NCI-H1417 (cell line): ENCODE measurements at regions not wholly inside any gene's neighbourhood (a gene's known extent, or its start where the extent isn't known, plus 50 kb on each side); places are given as distances from the start of the nearest gene placed in this dataset.
A peak's percentile ranks its signal among the peaks of the same experiment; 100 is the strongest.
"Not testable (repeated sequence)": the region's sequence is repeated elsewhere in the genome, so short reads cannot be mapped to it uniquely, and the experiment has no call there.

ENCODE experiments used
- DNase-seq, 3 experiments: peaks; one replicate each; lab custom pipeline; 2025; lab: John Stamatoyannopoulos, UW

- DNase-seq: no peak
These were observed 54.9 kb upstream of the ZNF678 start for GRCh38 chr1:227508431-227508830.

DNA sequence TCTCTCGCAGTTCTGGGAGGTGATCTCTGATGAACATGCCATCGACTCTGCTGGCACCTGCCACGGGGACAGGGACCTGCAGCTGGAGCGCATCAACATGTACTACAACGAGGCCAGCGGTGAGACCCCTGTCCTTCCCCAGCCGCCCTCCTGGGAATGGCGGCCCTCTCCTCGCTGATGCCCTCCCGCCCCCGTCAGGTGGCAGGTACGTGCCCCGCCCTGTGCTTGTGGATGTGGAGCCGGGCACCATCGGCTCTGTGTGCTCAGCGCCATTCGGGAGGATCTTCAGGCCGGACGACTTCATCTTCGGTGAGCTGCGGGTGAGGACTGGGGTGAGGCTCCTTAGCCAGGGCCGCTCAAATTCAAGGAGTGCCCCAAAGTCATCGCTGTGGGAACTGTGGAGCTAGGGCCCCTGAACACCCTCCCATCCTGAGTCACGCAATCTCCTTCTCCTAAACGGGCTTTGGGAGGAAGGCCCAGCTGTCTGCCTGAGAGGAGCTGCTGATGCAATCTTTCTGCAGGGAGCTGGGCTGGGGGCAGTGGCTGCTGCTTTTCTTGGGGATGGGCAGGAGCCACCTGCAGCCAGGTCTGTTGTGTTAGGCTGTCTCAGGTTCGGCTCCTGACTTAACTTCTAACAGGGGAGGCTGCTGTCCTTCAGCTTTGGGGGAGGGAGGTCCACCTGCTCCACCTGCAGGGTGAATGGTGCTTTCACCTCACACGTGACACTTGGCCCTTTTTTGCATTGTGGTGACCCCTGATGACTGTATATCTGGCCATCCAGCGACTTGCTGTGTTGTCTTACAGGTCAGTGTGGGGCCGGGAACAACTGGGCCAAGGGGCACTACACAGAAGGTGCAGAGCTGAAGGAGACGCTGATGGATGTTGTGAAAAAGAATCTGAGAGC lies 56.6 kb upstream of the ZNF678 start:
- not testable (repeated sequence) for DNase-seq

DNA sequence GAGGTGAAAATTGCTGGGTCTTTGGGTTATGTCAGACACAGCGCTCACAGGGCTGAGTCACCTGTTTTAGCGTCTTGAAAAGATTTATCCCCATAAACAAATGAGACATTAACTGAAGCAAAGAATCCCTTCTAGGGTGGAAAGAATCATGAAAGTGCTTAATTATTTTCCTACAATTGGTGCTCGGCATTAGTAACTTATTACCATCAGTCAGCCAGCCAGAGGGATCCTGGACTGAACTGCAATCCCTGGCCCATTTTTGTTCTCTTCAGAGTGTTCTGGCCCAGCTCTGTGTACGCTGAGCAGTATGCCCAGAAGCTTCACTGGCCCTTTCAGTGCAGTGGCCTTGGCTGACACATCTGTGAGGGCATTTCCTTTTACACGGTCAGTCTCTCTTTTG lies 67.3 kb upstream of the ZNF678 start:
- not testable (repeated sequence) for DNase-seq

DNA sequence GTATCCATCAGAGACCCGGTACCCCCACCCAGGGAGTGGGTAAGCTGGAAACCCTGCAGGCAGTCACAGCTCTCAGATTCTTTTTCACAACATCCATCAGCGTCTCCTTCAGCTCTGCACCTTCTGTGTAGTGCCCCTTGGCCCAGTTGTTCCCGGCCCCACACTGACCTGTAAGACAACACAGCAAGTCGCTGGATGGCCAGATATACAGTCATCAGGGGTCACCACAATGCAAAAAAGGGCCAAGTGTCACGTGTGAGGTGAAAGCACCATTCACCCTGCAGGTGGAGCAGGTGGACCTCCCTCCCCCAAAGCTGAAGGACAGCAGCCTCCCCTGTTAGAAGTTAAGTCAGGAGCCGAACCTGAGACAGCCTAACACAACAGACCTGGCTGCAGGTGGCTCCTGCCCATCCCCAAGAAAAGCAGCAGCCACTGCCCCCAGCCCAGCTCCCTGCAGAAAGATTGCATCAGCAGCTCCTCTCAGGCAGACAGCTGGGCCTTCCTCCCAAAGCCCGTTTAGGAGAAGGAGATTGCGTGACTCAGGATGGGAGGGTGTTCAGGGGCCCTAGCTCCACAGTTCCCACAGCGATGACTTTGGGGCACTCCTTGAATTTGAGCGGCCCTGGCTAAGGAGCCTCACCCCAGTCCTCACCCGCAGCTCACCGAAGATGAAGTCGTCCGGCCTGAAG lies 69.3 kb upstream of the ZNF678 start:
- not testable (repeated sequence) for DNase-seq

DNA sequence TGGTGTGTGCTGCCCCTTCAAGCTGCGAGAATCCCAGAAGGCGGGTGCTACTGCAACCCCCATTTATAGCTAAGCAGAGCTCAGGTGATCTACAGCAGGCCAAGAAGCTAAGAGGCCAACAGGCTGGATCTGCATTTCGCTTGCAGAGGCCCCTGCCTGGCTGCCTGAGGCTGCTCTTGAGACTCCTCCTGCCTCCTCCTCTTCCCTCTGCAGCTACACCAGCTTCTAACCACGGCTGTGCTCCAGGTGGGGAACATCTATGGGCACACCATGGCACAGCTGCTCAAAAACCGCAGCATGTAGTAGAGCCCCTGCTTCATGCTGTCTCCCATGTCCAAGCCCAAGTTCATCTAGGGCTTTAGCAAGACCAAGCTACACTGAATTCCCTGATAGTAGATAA lies 72.9 kb upstream of the ZNF678 start:
- no peak for DNase-seq

DNA sequence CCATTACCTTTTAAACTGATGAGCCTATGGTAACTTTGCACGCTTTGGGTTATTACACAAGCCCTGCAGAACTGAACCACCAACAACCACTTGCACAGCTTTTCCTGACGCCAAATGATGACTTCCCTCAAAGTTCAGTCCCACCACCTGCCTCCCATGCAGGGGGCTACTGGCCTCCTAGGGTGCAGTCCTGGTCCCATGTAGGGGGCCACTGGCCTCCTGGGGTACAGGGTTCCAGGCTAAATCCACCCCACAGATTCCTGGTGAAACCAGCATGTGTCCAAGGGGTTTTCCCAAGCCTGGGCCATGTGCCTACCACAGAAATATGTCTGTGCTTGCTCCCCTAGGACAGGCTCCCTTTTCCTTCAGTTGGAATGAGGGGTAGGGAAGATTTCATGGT lies 73.4 kb upstream of the ZNF678 start:
- DNase-seq: no peak

DNA sequence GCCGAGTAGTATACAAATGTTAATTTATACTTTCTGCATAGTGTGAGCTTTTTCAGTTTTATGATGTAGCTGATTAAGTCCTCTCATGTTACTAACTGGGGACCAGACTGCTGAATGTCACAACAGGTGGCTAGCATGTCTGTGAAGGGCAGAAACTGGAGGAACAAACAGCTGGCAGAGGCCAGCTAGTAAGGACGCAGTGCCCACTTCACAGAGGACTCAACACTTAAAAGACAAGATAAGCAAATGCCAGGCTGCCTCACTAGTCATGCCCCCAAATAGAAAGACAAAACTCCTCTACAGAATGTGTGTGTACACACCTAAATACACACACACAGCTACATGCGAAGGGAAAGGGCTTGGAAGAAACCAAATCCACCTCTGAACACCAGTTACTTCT lies 73.8 kb upstream of the ZNF678 start:
- DNase-seq: peak in 1 of 3 experiments; percentile 5

- DNase-seq: no peak
These were observed 75.8 kb upstream of the ZNF678 start for GRCh38 chr1:227487606-227488005.

GRCh38 chr1:227486559-227486958 lies 76.8 kb upstream of the ZNF678 start:
- no peak for DNase-seq

DNA sequence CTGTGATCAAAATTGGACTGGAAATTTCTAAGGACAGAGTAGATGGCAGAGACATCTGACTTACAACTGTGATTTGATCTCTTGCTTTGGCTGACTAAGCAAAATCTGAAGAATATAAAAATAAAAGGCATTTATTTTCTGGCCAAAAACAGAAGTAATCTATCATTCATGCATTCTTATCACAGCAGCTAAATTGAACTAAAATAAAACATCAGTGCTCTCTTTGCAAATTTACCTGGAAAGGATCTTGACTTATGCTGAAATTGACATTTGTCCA lies 81.4 kb upstream of the ZNF678 start:
- no peak for DNase-seq

DNA sequence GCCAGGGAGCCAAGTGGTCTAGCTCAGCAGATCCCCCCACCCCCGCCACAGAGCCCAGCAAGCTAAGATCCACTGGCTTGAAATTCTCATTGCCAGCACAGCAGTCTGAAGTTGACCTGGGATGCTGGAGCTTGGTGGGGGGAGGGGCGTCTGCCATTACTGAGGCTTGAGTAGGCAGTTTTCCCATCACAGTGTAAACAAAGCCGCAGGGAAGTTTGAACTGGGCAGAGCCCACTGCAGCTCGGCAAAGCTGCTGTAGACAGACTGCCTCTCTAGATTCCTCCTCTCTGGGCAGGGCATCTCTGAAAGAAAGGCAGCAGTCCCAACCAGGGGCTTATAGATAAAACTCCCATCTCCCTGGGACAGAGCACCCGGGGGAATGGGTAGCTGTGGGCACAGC lies 89.3 kb upstream of the ZNF678 start:
- DNase-seq: peak in 2 of 3 experiments; percentile 38 to 58

DNA sequence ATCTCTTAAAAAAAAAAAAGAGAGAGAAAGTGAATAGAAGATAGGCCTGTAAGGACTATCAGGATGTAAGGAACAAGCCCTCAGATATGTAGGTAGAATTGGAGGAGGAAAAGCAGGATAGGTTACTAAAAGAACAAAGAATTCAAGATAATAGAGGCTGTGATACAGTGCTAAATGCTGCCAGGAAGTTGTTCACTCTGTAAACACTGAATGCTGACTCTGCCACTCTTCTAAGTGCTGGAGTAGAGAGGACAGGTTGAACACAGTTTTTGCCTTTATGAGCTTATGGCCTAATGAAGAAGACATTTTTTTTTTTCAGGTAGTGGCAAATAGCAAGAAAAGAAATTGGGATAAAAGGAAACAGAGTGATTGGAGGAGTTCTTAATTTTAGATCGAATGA lies 90.6 kb upstream of the ZNF678 start:
- no peak for DNase-seq

- DNase-seq: no peak
These were observed 92.7 kb upstream of the ZNF678 start for GRCh38 chr1:227470688-227471087.

- DNase-seq: no peak
These were observed 93.6 kb upstream of the ZNF678 start for GRCh38 chr1:227469708-227470107.

DNA sequence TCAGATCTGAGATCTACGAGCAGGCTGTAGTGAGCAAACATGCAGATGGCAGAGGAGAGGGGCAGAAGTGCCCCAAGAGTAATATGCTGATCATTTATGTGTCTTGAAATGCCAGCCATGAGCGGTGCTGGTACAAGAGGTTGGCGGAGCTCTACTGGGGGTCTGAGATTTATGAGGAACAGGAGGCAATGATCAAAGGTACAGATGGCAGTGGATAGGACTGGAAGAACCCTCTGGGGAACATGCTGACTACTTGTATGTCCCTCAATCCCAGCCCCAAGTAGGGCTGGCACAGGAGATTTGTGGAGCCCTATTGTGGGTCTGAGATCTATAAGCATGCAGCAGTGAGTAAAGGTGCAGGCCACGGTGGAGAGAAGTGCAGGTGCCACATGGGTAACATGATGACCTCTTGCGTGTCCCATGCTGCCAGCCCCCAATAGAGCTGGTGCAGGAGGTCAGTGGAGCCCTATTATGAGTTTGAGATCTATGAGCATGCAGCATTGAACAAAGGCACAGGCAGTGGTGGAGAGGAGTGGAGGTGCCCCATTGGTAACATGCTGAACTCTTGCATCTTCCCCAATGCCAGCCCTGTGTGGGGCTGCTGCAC lies 97.2 kb upstream of the ZNF678 start:
- no peak for DNase-seq

DNA sequence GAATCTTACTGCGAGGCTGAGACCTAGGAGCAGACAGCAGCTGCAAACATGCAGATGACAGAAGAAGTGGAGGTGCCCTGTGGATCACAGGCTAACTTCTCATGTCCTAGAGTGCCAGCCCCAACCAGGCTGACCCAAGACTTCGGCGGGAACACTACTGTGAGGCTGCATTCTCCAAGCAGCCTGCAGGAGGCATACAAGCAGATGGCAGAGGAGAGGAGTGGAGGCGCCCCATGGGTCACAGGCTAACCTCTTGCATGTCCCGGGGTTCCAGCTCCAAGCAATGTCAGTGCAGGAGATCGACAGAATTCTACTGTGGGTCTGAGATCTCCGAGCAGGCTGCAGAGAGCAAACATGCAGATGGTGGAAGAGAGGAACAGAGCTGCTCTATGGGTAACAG lies 98.1 kb upstream of the ZNF678 start:
- DNase-seq: no peak

DNA sequence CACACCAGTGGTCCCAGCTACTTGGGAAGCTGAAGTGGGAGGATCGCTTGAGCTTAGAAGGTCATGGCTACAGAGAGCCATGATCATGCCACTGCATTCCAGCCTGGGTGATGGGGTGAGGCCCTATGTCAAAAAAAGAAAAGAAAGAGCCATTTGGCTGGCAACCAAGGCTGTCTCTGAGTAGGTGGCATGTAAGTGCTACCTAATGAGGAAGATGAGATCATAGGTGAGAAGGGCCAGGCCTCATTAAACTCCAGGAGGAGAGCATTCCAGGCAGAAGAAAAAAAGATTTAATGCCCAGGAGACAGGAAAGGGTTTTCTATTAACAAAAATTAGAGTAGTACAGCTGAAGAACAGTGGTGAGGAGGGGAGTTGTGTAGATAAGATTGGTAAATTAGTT lies 103.4 kb upstream of the ZNF678 start:
- DNase-seq: no peak

GRCh38 chr1:227459326-227459841 lies 104.0 kb upstream of the ZNF678 start:
- DNase-seq: no peak

DNA sequence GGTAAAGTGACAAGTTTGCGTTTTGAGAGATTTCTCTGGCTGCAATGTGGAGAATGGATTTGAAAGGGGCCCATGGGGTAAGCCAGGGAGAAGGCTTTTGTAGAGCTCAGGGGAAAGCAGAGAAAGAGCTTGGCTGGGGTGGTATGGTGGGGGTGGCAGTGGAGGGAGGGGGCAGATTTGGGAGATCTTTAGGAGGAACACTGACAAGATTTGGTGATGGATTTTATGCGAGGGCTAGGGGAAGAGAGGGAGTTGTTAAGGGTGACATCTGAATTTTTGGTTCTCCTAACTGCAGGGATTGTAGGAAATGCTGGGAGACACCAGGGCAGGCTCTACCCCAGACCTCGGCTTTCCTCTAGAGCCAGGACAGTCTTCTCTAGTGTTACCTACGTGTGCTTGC lies 108.7 kb upstream of the ZNF678 start:
- no peak for DNase-seq

GRCh38 chr1:227453631-227454355 lies 109.6 kb upstream of the ZNF678 start:
- DNase-seq: peak in 1 of 3 experiments; percentile 21

DNA sequence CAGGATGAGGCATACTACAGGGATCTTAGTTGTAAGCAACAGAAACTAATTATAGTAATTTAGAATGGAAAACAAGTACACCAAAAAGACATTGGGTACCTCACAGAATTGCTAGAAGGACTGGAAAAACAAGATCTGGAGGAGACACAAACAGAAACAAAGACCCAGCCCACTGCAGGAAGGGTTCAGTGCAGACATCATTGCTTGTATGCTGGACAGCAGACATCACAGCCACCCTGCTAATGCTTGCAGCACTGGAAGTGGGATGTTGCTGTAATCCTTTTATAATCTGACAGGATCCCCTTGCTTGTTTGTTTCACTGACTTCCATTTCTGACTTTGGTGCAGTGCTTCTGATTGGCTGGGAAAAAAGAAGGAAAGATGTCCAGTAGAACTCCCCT lies 111.4 kb upstream of the ZNF678 start:
- no peak for DNase-seq

GRCh38 chr1:227451057-227451456 lies 112.3 kb upstream of the ZNF678 start:
- DNase-seq: no peak
